GM18909 (cell line): ENCODE measurements at regions not wholly inside any gene's neighbourhood (a gene's known extent, or its start where the extent isn't known, plus 50 kb on each side); places are given as distances from the start of the nearest gene placed in this dataset.
A peak's percentile ranks its signal among the peaks of the same experiment; 100 is the strongest.

ENCODE experiments used
- ATAC-seq: cut with Tn5 transposase; IDR thresholded peaks from one replicate; pipeline ENCODE4 v1.9.1; 2021; ENCODE audit warnings: mild to moderate bottlenecking; ENCODE audit not compliant: unreplicated experiment, poor library complexity

DNA sequence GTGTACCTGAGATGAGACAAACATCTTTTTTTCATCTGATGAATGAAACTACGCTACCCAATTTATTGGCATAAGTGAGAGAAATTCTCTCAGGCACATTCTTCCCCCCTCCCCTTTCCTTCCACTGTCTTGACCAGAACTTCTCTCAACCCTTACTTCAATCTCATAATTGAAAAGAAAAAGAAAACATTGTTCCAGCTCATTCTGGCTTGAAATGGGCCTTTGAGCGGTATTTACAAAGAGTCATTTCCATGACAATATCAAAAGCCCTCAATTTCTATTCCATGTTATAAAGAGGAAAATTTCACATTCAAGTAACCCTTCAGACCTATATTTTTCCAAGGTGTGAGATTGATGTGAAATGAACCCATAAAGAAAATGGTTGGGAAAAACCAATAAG lies 145.9 kb downstream of the PCSK1 start:
- ATAC-seq: no peak

DNA sequence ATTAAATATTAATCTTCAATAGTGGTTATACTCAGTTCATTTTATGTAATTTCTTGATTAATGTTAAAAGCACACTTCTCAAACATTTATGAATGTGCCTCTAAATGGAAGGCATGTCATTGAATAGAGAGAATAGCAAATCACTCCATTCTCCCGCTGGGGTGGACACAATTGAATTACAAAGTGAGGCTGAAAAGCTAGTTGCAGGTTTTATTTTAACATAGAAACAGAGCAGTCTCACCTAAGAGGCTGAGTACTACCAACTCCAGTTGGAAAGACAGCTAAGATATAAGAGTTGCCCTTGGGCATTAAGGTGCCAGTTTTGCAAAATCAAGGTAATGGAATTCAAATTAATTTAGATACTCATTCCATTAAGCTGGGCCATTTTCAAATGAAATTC lies 147.2 kb downstream of the PCSK1 start:
- ATAC-seq: no peak

DNA sequence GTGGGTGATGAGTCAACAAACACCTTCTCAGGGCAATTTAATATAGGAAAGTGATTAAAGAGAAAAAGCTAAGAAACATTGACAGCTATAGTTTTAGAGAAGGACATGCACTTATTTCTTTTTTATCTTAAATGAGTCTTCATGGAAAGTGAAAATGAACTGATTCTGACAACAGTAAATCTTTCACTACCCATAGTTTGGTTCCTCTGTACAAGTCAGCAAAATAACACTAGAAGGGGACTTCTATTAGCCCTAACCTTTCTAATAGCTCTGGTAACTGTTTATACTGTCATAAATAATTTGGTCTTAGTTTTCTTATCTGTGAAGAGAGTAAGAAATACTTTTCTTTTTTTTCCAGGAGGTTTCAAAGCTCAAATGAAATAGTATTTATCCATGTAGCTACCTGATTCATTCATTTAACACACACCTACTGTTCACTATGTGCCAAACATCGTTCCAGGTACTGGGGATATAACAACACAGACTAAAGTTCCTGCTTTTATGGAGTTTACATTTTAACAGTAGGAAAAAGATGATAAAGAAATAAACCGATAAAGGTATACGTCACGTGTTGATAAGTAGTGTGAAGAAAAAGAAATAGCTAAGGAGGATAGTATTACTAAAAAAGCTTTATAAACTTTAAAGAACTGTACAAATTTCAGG lies 148.2 kb downstream of the PCSK1 start:
- no peak for ATAC-seq

DNA sequence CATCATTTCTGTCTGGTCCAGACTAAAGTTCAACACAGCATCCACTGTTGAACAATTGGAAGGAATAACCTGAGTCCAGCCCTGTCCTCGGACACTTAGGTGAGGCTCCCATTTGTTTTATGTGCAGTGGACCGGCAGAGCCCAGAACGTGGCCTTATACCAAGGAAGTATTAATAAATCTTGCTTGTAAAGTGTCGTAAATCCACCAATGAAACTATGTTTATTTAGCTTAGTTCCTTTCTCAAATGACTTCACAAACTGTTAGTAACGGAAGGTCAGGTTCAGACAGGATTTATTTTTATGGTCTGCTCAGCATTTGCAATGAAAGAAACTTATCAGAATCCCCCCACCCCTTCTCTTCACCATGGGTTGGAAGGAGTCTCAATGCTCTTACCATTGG lies 149.5 kb downstream of the PCSK1 start:
- ATAC-seq: no peak

DNA sequence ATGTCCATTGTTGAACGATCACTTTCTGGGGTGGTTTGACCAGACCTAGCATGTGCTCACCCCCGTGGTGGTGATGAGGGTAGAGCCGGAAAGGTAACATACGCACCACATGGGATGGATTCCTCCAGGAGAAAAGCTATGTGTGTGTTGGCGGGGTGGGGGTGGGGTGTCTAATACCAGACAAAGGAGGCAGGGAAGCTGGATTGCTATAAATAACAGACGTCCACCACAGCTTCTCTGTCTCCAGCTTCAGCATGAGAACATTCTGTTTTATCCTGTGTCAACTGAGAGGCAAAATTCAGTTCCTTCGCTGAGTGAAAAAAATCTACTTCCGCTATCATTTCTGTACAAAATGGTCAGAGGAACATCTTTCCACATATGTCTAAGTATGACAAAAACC lies 151.0 kb downstream of the PCSK1 start:
- ATAC-seq: no peak

DNA sequence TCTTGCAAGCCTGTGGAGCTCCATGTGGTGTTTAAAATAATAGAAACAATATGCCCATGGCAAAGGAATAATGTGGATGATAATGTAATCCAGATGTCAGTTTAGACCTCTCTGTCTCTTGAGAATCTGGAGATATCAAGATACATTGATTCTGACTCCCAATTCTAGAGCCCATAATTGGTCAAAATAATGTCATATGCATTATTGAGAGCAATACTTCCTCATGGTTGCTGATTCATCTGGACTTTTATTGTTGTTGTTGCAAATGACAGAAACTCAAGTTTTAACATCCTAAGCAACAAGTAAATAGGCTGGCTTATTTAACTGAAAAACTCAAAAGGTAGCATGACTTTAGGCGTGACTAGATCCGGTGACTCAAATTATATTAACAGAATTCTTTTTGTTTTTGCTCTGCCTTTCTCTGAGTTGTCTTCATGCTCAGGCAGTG lies 152.1 kb downstream of the PCSK1 start:
- no peak for ATAC-seq

DNA sequence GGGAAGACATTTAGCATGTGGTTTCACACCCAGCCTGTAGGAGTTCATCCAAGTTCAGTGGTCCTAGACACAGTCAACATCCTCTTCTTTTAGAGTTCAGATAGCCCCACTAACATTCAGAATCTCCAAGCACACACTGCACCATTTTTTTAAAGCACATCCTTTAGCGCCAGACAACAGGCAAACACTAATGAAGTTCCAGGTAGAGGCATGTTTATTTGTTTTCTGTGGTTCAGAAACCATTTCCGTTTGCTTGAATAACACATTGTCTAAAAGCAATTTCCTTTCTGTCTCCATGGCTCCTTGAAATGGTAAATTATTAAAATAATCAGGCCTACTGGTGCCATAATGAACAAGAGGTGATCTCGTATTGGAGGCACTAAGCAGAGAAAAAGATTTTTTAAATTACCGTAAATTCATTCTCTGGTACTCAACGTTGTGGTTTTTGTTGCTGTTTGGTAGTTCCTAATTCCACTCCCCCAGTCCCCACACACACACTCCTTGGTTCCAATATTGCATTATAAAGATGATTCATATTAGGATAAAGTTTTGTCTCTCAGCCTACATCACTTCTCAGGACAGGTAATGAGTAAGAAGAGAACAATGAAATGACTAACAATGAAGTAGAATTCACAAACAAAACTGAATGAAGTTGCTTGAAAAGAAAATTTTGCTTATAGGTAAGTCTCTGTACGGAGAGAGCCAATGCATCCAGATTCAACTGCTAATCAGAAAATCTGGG lies 153.1 kb downstream of the PCSK1 start:
- ATAC-seq: peak; percentile 80

DNA sequence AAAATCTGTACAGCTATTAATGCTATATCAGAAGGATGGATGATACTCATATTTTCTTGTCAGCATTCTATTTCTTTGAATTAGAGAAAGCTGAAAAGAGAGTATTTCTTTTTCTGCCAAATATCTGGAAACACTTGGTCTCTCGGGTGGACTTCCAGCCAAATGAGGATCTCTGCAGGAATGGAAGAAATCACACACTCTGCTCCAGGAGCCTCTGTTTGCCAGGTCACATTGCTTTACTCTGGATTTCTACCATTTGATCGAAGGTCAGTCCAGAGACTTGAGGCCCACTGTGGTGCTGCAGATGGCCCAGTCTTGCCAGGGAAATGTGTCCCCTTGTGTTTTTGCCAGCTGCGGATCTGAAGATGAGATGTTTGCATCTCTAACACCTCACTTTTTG lies 154.1 kb downstream of the PCSK1 start:
- no peak for ATAC-seq

DNA sequence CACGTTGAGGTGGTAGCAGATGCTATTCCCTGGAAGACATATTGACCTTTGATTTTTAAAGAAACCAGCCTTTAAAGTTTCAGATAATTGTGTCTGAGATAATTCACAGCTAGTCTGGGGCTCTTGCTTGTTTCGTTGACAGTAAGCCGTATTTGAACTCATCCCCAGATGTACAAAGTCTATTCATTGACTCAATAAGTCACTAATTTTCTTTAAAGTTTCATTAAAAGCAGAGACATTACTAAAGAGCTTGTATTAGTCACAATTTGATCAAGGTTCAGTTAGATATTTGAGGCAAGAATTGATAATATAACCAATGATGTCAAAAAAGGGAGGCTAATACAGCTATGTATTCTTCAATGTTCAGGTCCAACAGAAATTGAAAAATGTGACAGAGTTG lies 158.0 kb downstream of the PCSK1 start:
- no peak for ATAC-seq

DNA sequence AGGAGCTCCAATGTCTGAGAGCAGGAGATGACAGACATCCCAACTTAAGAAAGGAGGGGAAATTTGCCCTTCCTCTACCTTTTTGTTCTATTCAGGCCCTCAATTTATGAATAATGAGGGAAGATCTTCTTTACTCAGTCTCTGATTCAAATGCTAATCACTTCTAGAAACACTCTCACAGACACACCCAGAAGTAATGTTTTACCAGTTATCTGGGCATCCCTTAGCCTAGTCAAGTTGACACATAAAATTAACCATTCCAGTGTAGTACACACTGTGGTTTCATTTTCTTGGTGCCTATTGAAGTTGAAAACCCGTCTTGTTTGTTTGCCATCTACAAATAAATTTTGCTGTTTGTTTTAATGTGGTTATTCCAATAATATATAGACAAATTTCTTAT lies 167.6 kb downstream of the PCSK1 start:
- no peak for ATAC-seq

DNA sequence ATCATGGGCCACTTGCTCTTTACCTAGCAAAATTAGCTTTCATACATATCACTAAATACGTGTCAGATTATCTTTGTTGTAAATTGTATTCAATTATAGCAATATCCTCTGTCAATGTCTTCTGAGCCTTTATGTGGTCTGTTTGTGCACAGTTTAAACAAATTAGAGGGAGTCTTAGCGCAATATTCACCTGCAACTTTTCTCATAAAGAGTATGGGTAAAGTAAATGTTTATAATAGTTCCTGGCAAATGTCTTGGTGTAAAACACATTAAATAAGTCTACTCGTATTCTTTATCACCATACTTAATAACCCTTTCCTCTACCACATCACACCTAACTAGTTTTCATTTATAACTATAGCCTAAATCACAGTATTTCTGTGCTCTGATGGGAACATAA lies 169.0 kb downstream of the PCSK1 start:
- no peak for ATAC-seq

DNA sequence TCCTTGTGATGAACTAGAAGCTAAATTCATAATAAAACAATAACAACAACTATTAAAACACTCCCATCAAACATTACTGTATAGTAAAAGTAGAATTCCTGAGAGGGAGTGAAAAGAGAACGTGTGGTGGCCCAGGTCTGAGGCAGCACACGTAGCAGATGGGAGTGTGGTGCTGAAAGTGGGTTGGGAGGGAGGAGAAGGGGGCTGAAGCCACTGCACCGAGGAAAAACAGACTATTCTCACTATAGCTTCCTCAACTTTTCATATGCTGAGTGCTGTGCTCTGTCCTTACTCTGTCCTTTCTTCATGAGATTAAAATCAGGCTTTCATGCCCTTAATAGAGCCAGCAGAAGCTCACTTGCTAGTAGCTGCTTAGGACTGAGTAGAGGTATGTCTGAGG lies 170.9 kb downstream of the PCSK1 start:
- ATAC-seq: no peak

DNA sequence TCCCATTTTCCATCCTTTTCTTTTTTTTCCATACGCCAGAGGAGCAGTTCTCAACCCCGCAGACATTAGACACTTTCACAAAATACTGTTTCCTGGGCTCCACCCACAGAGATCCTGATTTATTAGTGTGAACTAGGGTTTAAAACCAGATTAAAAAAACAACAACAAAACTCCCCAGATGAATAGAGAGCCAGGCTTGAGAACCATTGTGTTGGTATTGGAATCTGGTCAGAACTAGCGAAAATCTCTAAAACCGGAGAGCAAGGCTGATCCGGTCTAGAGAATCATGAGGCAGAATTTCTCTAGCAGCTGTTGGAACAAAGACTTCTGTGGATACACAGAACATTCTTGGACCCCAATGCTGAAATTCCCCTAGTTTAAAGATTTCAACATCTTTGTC lies 173.0 kb downstream of the PCSK1 start:
- no peak for ATAC-seq

DNA sequence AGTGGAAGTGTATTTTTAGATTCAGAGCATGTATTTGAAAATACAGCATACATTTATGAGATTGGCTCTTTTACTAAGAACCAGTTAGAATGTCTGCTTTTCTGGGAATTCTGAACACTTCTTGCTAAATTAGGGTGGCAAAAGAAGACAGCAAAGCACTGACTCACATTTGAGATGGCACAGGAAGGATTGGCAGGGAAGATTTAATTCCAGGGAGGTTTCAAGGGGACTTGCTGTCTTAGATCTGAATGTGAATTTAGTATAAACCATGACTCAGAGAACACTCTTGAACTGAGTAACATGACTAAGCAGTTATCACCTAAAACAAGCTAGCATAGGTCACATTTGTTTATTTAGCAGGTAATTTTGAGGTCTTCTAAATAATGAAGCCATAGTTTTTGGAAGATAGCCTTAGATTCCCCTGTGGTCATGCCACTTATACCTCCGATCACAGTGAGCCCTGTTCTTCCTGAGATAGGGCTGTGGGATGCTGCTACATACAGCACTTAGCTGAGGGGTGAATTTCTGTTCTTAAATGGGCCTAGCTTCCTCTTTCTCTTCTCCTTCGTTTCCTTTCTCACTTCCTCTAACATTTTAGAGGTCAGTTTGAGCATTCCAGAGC lies 173.8 kb downstream of the PCSK1 start:
- ATAC-seq: peak; percentile 49

DNA sequence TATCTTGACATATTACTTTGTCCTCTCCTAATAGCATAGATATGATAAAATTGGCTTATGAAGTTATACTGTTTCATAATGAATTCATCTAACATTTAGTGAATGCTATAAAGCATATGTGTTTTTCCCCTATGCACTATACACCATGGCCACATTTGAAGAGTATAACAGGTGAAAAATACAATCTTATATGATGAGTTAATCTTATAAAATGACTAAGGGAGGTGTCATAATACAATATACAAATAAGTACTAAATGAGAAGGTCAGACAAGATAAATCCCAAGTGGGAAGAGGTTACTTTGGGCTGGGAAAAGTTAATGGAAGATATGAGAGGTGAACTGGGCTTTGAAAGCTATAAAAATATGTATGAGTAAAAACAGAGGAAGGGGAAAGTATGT lies 174.4 kb downstream of the PCSK1 start:
- ATAC-seq: no peak

DNA sequence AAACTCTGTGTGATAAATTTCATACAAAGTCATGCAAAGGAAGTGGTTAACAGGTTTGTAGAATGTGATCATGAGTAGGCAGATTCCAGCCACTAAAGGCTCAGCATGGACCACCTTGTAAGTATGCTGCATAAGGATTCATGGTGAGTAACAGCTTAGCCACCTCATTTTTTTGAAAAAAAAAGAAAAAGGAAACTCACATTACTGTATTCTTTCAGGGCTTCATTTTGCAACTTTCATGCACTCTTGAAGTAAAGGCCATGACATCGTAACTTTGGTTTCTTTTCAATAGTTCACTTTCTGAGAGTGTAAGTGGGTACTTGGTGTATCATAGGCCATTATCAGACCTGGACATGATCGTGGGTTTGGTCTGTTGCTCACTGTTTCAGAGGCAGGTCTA lies 175.1 kb downstream of the PCSK1 start:
- ATAC-seq: no peak

DNA sequence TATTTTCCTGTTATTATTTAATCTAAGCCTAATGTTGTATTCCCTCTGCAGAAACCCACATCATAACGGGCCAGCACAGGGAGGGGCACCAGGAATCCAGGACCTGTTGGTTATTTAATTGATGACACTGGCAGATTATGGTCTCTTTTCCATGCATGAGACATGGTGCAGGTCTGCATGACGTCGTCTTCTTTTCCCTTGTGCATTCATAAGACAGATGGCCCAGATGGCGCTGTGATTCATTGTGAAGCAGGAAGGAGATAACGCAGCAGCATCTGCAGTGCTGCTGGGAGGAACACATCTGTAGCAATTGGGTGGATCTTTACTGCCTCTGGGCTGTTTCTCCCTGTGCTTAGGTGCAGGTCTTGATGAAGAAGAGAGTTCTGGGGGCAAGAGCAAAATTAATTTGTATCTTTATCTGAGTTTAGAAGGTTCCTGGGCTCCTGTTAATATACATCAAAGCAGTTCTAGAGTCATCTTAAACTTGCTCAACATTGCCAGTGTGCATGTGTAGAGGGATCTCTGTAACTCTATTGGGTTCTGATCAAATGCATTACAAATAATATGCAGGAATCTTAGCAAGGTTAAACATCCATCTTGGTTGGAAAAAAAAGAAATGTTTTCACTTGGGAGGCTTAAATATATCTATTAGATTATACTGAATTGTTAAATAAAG lies 176.1 kb downstream of the PCSK1 start:
- ATAC-seq: peak; percentile 66

DNA sequence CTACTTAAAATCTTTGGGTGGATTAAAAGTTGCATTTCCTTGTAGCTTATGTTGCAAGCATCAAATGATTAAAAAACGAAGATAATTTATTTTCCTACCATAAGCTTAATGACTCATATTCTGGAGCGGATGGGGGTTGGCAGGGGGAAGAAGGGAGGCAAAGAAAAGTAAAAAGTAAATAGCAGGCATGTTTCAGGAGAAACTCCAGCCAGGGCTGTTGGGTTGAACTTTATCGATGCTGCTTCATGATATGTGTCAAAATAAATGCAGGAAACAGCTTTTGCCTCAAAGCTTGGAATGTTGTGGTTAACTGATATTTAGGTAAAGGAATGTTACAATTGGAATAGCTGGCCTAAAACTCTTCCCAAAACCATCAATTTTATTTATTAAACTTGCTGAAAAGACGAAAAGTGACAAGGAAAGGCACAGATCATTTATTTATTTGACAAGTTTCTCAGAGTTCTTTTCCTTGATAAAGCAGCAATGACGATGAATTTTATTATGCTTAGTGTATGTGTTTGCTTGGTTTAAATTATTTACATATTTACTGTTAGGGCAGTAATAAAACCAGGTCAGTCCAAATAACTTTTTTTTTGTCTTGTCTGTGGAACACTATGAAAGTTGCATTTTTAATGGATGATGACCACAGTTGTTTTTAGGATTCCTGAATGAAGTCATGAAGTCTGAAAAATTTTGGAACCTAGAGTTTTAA lies 177.9 kb downstream of the PCSK1 start:
- ATAC-seq: no peak

DNA sequence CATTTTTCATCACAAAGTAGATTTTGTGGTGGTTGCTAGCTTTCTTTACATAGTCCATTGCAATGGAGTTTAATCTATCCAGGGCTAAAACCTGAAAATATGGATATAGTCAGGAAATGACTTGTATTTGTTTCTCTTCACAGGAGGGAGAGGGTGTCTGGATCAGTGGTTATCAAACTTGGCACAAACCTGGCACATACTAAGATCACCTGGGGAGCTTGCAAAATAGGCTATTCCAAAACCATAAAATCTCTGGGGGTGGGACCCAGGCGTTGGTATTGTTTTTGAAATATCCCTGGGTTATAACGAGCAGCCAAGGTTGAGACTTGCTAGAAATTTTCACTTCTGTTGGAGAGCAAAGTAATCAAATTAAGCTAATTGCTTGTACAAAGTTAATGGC lies 179.9 kb downstream of the PCSK1 start:
- no peak for ATAC-seq

DNA sequence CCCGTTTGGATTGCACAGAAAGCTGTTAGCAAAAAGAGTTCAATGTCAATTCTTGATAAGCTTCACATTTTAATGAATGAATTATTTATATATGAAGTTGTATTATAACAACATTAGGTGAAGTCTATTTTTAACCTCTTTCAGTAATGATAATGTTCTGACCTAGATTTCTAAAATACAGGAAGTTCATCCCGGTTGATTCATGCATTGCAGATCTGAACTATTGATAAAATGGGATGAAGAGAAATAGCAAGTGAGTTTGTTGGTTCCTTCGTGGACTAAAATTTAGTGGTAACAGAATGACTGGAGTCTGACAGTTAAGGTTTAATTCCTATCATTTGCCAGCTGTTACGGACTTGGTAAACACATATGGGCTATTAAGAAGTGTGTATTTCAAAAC lies 180.5 kb downstream of the PCSK1 start:
- no peak for ATAC-seq

DNA sequence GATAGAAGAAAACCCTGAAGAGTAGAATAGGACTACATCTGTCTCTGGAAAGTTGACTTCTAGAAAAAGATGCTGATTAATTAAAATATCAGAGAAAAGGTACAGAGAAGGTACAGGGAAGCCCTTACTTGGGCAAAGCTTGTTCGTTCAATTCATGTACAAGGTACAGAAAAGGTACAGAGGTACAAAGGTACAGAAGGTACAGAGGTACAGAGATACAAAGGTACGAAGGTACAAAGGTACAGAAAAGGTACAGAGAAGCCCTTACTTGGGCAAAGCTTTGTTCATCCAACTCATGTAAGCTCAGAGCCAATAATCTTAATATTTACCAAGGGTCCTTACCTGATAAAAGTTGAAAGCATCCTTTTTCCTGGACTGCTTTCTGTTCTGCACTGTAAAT lies 182.3 kb downstream of the PCSK1 start:
- no peak for ATAC-seq
